Femur (tissue), 1 donor: ENCODE measurements at regions not wholly inside any gene's neighbourhood (a gene's known extent, or its start where the extent isn't known, plus 50 kb on each side); places are given as distances from the start of the nearest gene placed in this dataset.
"Not testable (repeated sequence)": the region's sequence is repeated elsewhere in the genome, so short reads cannot be mapped to it uniquely, and the experiment has no call there.

Experiments used
- DNase-seq: peaks from one replicate; pipeline ENCODE4 v3.0.0-alpha.2; 2017

DNA sequence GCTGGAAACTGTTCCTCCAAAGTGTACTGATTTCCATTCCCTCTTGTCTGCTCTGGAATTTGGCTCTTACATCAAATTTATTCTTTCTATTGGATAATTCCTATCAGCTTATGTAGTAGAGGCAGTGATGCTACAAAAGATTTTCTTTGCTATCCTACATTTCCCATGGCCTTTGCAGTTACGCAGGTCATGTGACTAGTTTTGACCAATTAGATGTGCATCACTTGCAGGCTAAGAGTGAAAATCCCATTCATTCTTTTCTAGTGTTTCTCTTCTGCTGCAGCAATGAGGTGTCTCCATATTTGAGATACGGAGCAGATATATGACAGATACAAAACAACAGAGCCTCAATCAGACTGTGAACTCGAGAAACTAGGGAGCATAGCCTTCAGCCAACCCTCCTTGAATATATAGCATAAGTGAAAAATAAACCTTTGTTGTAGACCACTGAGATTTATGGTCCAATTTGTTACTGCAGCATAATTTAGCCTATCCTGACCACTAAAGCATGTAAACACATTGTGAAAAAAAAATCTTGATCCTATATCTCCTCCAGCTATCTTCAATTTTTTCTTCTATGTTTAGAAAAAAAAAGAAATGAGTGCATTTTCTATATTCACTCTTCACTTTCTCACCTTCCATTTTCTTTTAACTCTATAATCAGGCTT is 102.0 kb downstream of the HNMT start:
- no peak for DNase-seq

DNA sequence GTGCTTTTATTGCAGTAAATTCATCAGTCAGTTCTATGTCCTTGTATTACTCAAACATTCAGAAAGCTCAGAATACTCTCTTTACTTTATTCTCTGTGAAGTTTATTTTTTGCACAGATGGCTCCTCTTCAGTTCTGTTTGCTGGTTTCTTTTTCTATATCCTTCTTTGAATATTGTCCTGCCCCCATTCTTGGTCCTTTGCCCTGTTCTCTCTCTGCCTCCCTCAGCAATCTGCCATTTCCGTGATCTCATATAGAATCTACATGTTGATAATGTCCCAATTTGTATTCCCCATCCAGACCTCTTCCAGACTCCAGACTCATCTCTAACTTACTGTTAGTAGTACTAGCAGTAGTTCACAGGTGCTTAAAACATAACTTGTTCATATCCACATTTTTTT is 102.6 kb downstream of the HNMT start:
- no peak for DNase-seq

DNA sequence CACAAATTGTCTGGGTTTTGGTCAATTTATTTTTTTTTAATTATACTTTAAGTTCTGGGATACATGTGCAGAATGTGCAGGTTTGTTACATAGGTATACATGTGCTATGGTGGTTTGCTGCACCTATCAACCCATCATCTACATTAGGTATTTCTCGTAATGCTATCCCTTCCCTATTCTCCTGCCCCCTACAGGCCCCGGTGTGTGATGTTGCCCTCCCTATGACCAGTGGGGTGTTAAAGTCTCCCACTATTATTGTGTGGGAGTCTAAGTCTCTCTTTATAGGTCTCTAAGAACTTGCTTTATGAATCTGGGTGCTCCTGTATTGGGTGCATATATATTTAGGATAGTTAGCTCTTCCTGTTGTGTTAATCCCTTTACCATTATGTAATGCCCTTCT is 104.4 kb downstream of the HNMT start:
- not testable (repeated sequence) for DNase-seq

DNA sequence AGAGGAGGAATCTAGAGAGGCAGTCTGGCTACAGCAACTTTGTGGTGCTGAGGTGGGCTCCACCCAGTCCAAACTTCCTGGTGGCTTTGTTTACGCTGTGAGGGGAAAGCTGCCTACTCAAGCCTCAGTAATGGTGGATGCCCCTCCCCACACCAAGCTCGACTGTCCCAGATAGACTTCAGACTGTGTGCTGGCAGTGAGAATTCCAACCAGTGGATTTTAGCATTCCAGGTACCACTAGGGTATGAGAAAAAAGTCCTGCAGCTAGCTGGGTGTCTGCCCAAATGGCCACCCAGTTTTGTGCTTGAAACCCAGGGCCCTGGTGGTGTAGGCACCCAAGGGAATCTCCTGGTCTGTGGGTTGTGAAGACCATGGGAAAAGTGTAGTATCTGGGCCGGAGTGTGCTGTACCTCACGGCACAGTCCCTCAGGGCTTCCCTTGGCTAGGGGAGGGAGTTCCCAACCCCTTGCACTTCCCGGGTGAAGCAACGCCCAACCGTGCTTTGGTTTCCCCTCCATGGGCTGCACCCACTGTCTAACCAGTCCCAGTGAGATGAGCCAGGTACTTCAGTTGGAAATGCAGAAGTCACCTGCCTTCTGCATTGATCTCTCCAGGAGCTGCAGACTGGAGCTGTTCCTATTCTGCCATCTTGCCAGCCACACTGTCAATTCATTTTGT is 106.9 kb downstream of the HNMT start:
- not testable (repeated sequence) for DNase-seq

DNA sequence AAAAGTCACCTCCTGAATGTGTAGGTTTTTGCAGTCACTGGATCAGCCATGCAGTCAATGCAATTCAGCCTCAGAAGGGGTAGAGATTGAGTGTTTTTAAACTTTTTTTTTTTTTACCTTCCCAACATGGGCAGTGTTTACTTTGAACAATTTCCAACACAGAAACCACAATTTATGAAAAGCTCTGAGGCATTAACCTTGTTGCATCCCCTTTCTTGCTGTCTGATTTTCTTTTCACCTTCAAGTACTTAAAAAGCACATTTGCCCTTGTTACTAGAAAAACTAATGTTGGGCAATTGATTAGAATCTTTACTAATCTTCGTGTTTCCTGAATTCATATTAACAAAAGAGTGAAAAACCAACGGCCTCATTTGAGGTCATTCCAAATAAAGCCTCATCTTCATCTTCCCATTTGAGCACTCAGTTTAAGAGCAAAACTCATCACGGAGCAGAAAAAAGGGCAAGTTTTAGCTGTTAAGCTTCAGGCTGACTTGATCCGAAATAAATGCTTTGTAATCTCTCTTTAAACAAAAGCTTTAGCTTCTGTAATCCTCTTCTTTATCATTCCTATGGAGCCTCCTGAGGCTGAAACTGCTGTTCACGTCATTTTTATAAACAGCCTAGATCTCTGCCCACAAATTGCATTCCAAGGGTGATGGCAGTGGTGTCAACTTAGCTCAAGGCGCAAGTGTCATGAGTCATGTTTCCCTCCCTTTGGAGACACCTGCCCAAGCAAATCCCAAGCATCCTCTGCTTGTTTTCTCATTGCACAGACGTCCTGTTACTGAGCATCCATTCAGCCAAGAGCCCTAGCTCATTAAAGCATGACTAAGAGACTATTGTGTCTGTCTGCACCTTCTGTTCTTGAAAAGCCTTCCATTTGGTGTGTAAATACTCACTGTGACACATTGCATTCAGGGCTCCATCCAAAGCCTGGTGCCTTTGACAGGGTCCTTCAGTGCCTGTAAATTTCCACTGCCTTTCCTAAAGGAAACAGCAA is 107.7 kb downstream of the HNMT start:
- DNase-seq, result no peak

DNA sequence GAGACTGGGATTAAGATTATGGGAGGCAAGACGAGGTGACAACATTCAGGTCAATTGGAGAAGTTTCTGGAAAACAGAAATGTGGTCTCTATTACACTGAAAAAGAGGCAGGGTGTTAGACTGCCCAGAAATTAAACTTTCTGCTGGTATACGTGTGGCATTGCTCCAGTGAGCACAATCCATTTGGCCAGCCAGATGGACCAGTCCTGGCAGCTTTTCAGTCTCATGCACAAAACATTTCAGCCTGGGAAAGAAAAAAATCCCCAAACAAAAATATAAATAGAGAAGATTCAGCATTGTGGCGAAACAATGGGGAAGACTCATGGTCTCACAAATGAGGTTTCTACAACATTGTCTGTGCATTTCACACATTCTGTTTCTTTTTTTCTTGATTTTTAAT is 113.9 kb downstream of the HNMT start:
- DNase-seq, result no peak

DNA sequence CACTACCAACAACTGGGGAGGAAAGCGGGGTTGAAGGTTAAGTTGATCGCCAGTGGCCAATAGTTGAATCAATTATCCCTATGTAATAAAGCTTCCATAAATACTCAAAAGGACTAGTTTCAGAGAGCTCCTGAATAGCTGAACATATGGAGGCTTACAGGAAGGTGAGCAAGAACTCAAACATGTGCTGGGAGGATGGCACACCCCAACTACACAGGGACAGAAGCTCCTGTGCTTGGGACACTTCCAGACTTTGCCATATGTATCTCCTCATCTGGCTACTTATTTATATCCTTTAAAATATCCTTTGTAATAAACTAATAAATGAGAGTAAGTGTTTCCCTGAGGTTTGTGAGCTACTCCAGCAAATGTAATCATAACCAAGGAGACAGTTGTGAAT is 115.7 kb downstream of the HNMT start:
- no peak for DNase-seq

DNA sequence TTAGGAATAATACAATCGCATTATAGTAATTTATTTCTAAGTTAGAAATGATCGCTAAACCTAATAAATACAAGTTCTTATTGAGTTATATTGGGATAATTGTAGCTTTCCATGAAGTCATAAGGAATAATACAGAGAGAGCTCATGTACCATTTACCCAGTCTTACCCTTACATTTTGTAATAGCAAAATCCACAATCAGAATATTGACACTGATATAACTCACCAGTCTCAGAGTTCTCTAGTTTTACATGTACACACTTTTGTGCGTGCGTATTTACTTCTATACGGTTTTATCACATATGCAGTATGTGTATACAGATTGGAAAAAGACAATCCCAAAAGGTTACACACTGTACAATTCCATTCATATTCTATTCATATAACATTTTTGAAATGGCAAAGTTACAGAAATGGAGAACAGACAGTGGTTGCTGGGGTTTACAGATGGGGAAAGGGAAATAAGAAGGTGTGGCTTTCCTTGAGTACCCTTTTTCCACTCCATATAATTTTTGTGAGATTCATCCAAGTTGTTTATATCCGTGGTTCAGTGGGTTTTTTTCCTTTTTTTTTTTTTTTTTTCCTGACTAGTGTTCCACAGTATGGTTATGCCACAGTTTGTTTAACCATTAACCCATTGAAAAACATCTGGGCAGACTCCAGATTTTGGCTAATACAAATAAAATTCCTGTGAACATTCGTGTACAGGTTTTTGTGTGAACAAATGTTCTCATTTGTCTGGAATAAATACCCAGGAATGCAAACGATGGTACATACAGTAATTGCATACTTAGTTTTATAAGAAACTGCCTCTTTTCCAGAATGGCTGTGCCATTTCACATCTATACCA is 117.2 kb downstream of the HNMT start:
- DNase-seq, result no peak

DNA sequence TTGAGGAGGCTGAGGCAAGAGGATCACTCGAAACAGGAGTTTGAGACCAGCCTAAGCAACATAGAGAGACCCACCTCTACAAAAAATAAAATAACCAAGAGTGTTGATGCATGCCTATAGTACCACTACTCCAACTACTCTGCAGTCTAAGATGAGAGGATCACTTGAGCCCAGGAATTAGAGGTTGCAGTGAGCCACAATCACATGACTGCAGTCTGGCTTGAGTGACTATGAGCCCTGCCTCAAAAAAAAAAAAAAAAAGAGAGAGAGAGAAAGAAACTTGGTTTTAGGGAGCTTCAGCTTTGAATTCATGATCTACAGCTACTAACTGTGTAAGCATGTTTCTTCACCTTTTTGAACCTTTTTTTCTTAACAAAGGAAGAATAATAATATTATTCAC is 119.9 kb downstream of the HNMT start:
- no peak for DNase-seq

DNA sequence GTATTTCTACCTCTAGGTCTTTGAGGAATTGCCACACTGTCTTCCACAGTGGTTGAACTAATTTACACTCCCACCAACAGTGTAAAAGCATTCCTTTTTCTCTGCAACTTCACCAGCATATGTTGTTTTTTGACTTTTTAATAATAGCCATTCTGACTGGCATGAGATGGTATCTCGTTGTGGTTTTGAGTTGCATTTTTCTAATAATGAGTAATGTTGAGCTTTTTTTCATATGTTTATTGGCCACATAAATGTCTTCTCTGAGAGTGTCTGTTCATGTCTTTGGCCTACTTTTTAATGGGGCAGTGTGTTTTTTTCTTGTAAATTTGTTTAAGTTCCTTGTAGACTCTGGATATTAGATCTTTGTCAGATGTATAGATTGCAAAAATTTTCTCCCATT is 121.2 kb downstream of the HNMT start:
- not testable (repeated sequence) for DNase-seq

DNA sequence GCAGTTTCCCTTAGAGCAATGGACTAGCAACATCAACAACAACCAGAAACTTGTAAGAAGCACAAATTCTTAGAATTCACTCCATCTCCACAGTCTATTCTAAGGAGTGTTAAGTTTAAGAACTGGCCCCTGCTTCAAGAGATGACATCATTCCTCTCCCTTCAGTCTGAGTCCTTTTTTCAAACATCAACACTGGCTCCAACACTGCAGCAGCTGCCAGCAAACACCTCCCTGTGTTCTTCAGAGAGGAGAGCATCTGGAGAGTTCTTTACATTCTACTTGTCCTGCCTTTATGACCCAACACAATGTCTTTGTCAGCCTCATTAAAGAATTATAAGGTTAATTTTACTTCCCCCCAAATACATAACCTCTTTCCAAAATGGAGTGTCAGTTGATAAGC is 122.3 kb downstream of the HNMT start:
- peak; percentile 29 for DNase-seq

DNA sequence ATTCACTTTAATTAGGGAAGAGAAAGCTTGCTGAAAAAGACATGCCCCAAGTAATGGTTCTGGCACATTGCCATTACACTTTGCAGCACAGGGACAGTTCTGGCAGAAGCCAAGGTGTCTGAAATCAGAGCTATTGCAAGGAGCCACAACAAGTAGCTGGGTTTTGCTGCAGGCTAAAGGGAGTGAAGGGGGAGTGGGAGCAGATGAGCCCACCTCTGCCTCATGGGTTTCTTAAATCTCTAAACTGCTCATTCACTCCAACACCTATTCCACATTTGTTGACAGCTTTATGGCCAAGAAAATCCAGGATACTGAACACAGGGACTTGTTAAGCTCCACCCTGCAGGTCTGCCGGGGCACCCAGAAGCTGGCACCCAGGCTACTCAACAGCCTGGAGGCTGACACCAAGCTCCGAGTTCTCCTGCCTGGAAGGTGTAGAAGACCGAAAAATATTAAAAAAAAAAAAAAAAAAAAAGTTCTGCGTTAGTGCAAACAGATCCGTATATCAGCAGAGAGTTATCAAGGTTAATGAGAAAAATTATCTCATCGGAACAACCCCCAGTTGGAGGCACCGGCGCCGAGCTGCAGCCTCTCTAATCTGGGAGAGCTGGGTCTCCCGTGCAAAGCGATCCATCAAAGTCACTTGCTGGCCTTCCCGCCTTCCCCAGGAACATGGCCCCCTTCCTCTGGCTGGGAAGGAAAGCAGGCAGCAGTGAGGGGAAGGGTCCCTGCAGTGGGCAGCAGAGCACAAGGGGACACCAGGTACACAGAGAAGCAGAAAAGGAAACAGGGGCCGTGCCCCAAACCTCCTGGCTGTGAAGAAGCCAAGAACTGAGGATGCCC is 123.7 kb downstream of the HNMT start:
- DNase-seq, result no peak

DNA sequence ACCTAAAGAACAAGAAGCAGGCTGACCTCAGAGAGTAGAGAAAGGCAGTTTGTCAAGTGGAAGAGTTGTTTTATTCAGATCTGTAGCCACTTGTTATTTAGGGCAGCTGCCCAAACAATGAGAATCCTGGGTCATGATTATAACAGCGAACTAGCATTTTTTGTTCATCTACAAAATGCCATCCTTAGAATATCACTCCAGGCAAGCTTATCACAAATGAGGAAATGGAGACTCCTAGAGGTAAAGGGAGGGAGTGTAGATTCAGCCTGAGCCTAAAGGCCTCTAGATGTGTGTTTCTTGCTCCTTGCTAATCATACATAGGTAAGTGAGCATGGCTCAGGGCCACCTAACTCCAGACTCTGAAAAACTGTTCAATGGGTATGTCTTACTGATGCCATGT is 126.1 kb downstream of the HNMT start:
- DNase-seq, result no peak

DNA sequence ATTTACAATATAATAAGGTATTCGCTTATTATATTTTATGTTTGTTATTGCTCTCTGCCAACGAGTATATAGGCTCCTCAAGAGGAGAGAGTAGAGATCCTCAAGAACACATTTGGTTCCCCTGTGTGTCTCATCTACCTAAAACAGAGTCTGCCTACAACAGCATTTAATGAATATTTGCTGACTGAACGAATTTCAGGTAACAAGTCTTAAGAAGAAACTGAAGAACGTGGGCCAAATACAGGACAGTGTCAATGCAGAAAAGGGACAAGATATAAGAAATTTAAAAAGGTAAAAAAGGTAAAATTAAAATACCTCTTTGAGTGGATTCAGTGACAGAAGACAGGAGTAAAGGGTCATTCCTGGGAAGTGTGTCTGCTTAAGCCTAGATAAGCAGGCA is 129.2 kb downstream of the HNMT start:
- DNase-seq, result no peak

DNA sequence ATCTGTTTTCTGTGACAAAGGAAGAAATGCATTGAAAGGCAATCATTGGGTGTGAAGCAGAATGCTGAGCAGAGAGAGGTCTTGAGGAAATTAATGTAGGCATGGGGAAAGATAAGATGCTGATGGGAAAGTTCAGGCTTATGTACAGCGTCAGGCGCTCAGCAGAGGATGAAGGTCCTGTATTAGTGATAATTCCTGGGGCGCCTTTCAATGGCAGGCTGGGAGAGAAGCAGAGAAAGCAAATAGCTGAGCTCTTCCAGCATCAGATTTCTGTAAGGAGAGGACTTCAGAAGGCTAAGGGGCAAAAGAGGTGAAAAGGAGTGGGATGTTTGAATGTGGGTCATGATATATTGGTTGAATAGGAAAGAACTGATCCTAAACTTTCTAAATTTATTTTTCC is 129.8 kb downstream of the HNMT start:
- no peak for DNase-seq

DNA sequence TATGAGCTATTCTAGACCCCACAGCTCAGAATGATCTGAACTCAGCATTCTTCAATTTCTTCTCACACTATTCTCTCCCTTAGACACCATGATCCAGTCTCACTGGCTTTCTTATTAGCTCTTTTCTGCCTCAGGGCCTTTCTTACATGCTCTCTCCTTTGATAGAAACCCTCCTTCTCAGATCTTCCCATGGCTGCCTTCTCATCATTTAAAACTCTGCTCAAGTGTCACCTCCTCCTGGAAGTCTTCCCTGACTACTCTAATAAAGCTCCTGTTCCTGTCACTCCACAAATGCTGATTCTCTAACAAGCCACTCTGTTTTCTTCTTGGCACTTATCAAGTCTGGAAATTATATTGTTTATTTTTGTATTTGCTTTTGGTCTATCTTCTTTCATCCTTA is 131.1 kb downstream of the HNMT start:
- no peak for DNase-seq

DNA sequence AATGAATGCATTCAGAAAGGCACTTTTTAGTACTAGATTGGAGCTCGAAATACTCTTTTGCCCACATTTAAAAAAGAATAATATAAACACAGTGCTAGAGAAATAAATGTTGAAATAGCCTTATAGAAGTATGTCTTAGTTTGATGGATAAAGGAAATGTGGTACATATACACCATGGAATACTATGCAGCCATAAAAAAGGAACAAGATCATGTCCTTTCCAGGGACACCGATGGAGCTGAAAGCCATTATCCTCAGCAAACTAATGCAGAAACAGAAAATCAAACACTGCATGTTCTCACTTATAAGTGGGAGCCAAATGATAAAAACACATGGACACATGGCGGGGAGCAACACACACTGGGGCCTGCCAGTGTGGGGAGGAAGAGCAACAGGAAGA is 135.0 kb downstream of the HNMT start:
- DNase-seq, result not testable (repeated sequence)

DNA sequence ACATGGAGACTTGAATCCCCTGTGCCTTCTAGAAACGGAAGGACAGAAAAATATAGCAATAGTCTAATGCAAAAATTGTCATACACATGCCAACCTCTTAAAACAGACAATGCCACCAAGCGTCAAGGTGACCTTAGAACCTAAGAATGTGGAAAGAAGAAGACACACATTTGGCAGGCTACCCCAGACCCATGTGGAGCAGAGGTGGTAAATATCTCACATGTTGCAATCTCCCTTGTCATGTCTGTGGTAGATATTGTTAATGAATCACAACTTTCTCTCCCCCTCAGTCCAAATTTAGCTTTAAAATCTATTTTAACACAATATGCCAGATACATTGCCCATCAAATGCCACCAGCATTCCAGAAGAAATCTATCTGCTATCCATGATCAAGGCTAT is 137.4 kb downstream of the HNMT start:
- DNase-seq, result no peak

DNA sequence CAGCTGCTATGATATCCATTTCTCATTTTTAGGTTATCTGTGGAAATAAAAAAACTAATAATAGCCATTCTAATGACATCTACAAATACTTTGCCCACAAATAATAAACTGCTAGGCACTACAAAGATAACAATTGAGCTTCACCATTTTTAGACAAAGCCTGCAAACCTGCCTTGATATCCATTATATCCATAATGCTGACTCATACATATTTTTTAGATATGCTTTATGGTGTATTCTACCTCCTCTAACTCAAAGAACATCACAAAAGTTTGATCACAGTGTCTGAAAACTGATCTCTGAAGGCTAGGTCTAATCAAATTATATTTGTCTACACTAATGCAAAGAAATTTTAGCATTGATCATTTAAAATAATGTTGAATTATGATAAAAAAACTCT is 138.4 kb downstream of the HNMT start:
- no peak for DNase-seq

DNA sequence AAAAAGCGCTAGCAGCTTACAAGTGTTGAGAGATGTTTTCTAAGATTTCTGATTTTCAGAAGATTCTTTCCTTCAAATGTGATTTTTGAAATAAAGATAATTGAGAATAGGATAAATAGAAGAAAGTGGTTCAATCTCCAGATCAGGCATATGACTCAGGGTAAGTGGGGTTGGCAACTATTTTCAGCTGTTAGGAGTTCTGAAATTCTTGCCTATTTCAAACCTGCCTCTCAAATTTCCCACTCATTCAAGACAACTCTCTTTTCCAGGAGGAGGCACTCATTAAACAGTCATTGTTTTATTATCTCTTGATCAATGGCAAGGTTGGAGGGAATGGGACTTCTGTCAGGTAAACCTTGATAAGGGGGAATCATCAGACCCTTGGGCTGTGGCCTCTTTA is 138.9 kb downstream of the HNMT start:
- no peak for DNase-seq

DNA sequence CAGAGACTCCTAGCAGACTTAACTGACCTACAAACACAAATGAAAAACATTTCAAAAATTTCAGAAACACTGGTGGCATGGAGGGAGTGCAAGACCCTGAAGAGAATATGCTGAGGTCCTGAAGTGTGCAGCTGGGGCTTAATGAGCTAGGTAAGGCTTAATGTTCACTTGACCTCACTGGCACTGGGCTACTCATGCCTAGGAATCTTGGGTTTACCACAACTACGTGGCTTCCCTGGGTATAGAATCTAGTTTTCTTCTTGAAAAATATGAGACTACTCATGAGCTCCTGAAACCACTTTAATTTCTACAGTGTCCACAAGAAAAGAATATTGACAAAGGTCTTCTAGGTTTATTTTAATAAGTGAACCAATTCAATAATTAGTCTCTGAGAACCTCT is 139.8 kb downstream of the HNMT start:
- no peak for DNase-seq

DNA sequence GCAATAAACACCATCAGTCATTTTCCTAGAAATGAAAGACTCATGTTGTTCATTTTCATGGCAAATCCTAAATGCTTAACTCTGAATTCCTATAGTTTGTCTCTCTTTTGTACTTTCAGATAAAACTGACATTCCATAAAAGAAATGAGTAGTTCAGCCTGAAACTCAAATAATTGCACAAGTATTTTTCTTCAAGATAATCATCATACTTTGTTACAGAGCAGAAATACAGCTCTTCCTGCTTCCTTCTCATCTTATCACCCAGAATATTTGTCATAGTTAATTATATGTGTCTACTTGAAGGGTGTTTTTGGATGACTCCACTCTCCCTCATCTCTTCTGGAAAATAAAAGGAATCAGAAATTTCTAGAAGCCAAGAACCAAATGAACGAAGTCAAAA is 141.1 kb downstream of the HNMT start:
- DNase-seq, result no peak
